HG03135 (cell line): ENCODE measurements at regions not wholly inside any gene's neighbourhood (a gene's known extent, or its start where the extent isn't known, plus 50 kb on each side); places are given as distances from the start of the nearest gene placed in this dataset.

ENCODE experiments used
- ATAC-seq: cut with Tn5 transposase; IDR thresholded peaks from one replicate; pipeline ENCODE4 v1.9.1; 2021; ENCODE audit warnings: mild to moderate bottlenecking, moderate library complexity; ENCODE audit not compliant: unreplicated experiment

GRCh38 chr2:217657252-217657651 is 345.5 kb downstream of the TNS1 start:
- no peak for ATAC-seq

- ATAC-seq, result no peak
These were observed 346.5 kb downstream of the TNS1 start for GRCh38 chr2:217656316-217656715.

- no peak for ATAC-seq
These were observed 347.1 kb downstream of the TNS1 start for GRCh38 chr2:217655651-217656050.

- ATAC-seq, result no peak
These were observed 348.6 kb downstream of the TNS1 start for GRCh38 chr2:217654168-217654567.

GRCh38 chr2:217652761-217653639 is 349.8 kb downstream of the TNS1 start:
- no peak for ATAC-seq

GRCh38 chr2:217650716-217651360 is 352.0 kb downstream of the TNS1 start:
- no peak for ATAC-seq

GRCh38 chr2:217650229-217650628 is 352.6 kb downstream of the TNS1 start:
- ATAC-seq, result no peak

GRCh38 chr2:217647925-217648324 is 354.9 kb downstream of the TNS1 start:
- no peak for ATAC-seq

GRCh38 chr2:217647226-217647625 is 355.6 kb downstream of the TNS1 start:
- ATAC-seq, result no peak

- ATAC-seq, result no peak
These were observed 356.9 kb downstream of the TNS1 start for GRCh38 chr2:217645896-217646295.

- no peak for ATAC-seq
These were observed 358.9 kb downstream of the TNS1 start for GRCh38 chr2:217643789-217644301.

- no peak for ATAC-seq
These were observed 359.9 kb downstream of the TNS1 start for GRCh38 chr2:217642944-217643343.

GRCh38 chr2:217641960-217642359 is 360.8 kb downstream of the TNS1 start:
- ATAC-seq, result no peak

- no peak for ATAC-seq
These were observed 363.3 kb downstream of the TNS1 start for GRCh38 chr2:217639481-217639880.

- ATAC-seq, result no peak
These were observed 364.3 kb downstream of the TNS1 start for GRCh38 chr2:217638533-217638932.

- ATAC-seq, result no peak
These were observed 364.8 kb downstream of the TNS1 start for GRCh38 chr2:217638031-217638430.

GRCh38 chr2:217636991-217637561 is 365.7 kb downstream of the TNS1 start:
- ATAC-seq, result no peak

GRCh38 chr2:217636578-217636977 is 366.2 kb downstream of the TNS1 start:
- no peak for ATAC-seq

GRCh38 chr2:217634871-217635270 is 367.9 kb downstream of the TNS1 start:
- no peak for ATAC-seq

GRCh38 chr2:217632043-217632442 is 370.8 kb downstream of the TNS1 start:
- no peak for ATAC-seq

GRCh38 chr2:217631115-217631514 is 371.7 kb downstream of the TNS1 start:
- no peak for ATAC-seq

GRCh38 chr2:217629347-217629746 is 373.4 kb downstream of the TNS1 start:
- no peak for ATAC-seq
